Upper lobe of left lung (tissue), 6 donors: ENCODE measurements at regions not wholly inside any gene's neighbourhood (a gene's known extent, or its start where the extent isn't known, plus 50 kb on each side); places are given as distances from the start of the nearest gene placed in this dataset.

ENCODE experiments used
- ATAC-seq, 2 donors: fragments of 200-7000 bp; cut with Tn5 transposase; one replicate each; pipeline ENCODE4 v1.9.1; 2022; ENCODE audit warnings: mild to moderate bottlenecking in 2 of 2, moderate library complexity in 2 of 2; ENCODE audit not compliant: low FRiP score in 2 of 2
- DNase-seq, 2 donors: peaks; one replicate each; pipeline ENCODE4 v3.0.0-alpha.2; 2019 to 2020
- H3K27ac ChIP-seq, 4 donors: fragments of 200-600 bp; sonication (generic); one replicate each; pipeline ENCODE4 v1.5.1; 2016 to 2019
- H3K27me3 ChIP-seq, 4 donors: fragments of 200-600 bp; sonication (generic); one replicate each; pipeline ENCODE4 v1.5.1; 2017 to 2019
- H3K36me3 ChIP-seq, 4 donors: fragments of 200-600 bp; sonication (generic); one replicate each; pipeline ENCODE4 v1.5.1; 2016 to 2019
- H3K4me1 ChIP-seq, 4 donors: fragments of 200-600 bp; sonication (generic); one replicate each; pipeline ENCODE4 v1.5.1; 2018 to 2019
- H3K4me3 ChIP-seq, 4 donors: fragments of 200-600 bp; sonication (generic); one replicate each; pipeline ENCODE4 v1.5.1; 2017 to 2019; ENCODE audit warnings: mild to moderate bottlenecking in 2 of 4, moderate library complexity in 1 of 4
- H3K9me3 ChIP-seq, 4 donors: fragments of 200-600 bp; sonication (generic); one replicate each; pipeline ENCODE4 v1.5.1; 2018 to 2019
- EP300 ChIP-seq, 4 donors: sonication (generic); formaldehyde crosslinking; IDR thresholded peaks; one replicate each; pipeline ENCODE4 v1.5.1; 2017; ENCODE audit warnings: antibody characterized with exemption in 4 of 4, control low read depth in 2 of 4
- POLR2A ChIP-seq, 4 donors: fragments of 450-650 bp; IDR thresholded peaks; one replicate each; pipeline ENCODE4 v1.5.1; 2016 to 2017; ENCODE audit warnings: antibody characterized with exemption in 4 of 4, mild to moderate bottlenecking in 2 of 4
- POLR2AphosphoS5 ChIP-seq, 2 donors: sonication (generic); formaldehyde crosslinking; IDR thresholded peaks; one replicate each; pipeline ENCODE4 v1.5.1; 2017; ENCODE audit warnings: antibody characterized with exemption in 2 of 2
- WGBS, 2 donors: methylation state at CpG; one replicate each; pipeline ENCODE4 v1.1.5; 2017 to 2018; 5-methylcytosine and 5-hydroxymethylcytosine counted together
- TF ChIP-seq, protein P1 (sequence below), 6 experiments: fragments of 450-650 bp in 4 of 6; fragments of 200-600 bp in 2 of 6; sonication (generic) in 2 of 6; IDR thresholded peaks; one replicate each; pipeline ENCODE4 v1.5.1; 2016 to 2019; ENCODE audit warnings: antibody characterized with exemption in 6 of 6
- donor health status: DM: no; HTN: no; CAD: no; lungs with moderate emphysema.
- donor health status: DM: no; HTN: yes; CAD: no; lungs with severe emphysema.

DNA sequence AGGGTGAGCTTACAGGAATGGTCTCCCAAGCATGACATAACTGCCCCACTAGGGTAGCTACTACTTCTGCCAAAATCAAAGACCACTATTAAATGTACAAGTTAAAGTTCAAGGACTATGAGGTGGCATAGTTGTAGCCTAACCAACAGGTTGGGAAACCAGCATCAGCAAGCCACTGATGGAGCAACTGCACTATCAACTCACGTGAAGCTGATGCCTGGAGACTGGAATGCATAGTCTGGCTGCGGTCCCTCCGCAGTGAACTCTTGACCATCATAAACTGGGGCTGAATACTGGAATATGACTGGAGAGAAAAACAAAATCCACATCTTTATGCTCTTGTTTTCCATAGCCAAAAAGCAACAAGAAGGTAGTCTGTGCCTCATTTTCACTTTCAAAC, 541.4 kb downstream of the DNAJB9 start:
- no peak overlapping the region for H3K27ac ChIP-seq
- no peaks in the 10 kb centered on the region for H3K9me3 ChIP-seq
- DNase-seq (no peak), ATAC-seq (no peak)
- no peaks in the 10 kb centered on the region for H3K27me3 ChIP-seq
- H3K36me3 ChIP-seq = no peaks in the 10 kb centered on the region
- H3K4me1 ChIP-seq = no peaks in the 10 kb centered on the region
- WGBS, 2 donors = 94 to 95% methylated on average over 3 of the region's 3 CpGs
- TF ChIP-seq POLR2A (IDR thresholded peaks at IDR 0.05) (no peak), EP300 (IDR thresholded peaks at IDR 0.05) (no peak), POLR2AphosphoS5 (IDR thresholded peaks at IDR 0.05) (no peak)
- TF ChIP-seq, protein P1, sequence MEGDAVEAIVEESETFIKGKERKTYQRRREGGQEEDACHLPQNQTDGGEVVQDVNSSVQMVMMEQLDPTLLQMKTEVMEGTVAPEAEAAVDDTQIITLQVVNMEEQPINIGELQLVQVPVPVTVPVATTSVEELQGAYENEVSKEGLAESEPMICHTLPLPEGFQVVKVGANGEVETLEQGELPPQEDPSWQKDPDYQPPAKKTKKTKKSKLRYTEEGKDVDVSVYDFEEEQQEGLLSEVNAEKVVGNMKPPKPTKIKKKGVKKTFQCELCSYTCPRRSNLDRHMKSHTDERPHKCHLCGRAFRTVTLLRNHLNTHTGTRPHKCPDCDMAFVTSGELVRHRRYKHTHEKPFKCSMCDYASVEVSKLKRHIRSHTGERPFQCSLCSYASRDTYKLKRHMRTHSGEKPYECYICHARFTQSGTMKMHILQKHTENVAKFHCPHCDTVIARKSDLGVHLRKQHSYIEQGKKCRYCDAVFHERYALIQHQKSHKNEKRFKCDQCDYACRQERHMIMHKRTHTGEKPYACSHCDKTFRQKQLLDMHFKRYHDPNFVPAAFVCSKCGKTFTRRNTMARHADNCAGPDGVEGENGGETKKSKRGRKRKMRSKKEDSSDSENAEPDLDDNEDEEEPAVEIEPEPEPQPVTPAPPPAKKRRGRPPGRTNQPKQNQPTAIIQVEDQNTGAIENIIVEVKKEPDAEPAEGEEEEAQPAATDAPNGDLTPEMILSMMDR (IDR thresholded peaks at IDR 0.05) = no peak
- H3K4me3 ChIP-seq = no peak overlapping the region

GRCh38 chr7:109121599-109122300, 552.1 kb downstream of the DNAJB9 start:
- WGBS, 2 donors = 60 to 70% methylated on average over 4 of the region's 4 CpGs
- DNase-seq (no peak), ATAC-seq (no peak)
- Histone ChIP-seq H3K27me3 (no peaks in the 10 kb centered on the region), H3K27ac (no peak overlapping the region), H3K9me3 (no peaks in the 10 kb centered on the region), H3K4me3 (no peak overlapping the region), H3K36me3 (no peaks in the 10 kb centered on the region), H3K4me1 (no peaks in the 10 kb centered on the region)
- TF ChIP-seq EP300 (IDR thresholded peaks at IDR 0.05) (no peak), POLR2AphosphoS5 (IDR thresholded peaks at IDR 0.05) (no peak), POLR2A (IDR thresholded peaks at IDR 0.05) (no peak)

DNA sequence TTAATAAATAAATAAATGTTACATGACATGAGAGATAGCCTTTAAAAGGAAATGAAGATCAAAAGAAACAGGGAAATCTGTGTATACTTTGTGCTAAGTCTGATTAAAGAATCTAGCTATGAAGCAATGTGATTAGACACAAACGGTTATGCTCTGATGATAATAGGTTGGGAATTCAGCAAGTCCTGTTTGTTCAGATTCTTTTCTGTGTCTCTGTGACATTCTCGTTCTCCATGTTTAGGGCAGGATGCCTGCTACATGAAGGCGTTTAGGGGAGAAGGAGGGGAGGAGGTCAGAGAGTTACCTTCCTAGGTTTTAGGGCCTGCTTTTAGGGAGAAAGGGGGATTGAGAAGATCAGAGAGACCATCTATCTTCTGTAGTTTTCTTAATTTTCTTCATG, 555.3 kb downstream of the DNAJB9 start:
- H3K27ac ChIP-seq = no peak overlapping the region
- 53% methylated on average over 3 of the region's 3 CpGs for WGBS, 2 donors
- no peak overlapping the region for H3K4me3 ChIP-seq
- H3K9me3 ChIP-seq = no peaks in the 10 kb centered on the region
- no peaks in the 10 kb centered on the region for H3K4me1 ChIP-seq
- ATAC-seq = no peak
- DNase-seq = no peak
- TF ChIP-seq POLR2A (IDR thresholded peaks at IDR 0.05) = no peak
- no peak for TF ChIP-seq POLR2AphosphoS5 (IDR thresholded peaks at IDR 0.05)
- no peaks in the 10 kb centered on the region for H3K36me3 ChIP-seq
- H3K27me3 ChIP-seq = no peaks in the 10 kb centered on the region

GRCh38 chr7:109126404-109127050, 556.9 kb downstream of the DNAJB9 start:
- no peak overlapping the region for H3K4me3 ChIP-seq
- no peak for DNase-seq
- no peak for ATAC-seq
- WGBS, 2 donors = 53 to 65% methylated on average over 2 of the region's 2 CpGs
- H3K27ac ChIP-seq = no peak overlapping the region
- no peaks in the 10 kb centered on the region for H3K4me1 ChIP-seq
- H3K9me3 ChIP-seq = no peaks in the 10 kb centered on the region
- TF ChIP-seq POLR2A (IDR thresholded peaks at IDR 0.05) (no peak), POLR2AphosphoS5 (IDR thresholded peaks at IDR 0.05) (no peak)
- TF ChIP-seq, protein P1 (IDR thresholded peaks at IDR 0.05) = no peak
- H3K36me3 ChIP-seq = no peaks in the 10 kb centered on the region
- H3K27me3 ChIP-seq = no peaks in the 10 kb centered on the region

- Histone ChIP-seq H3K27me3 (no peaks in the 10 kb centered on the region), H3K4me3 (no peak overlapping the region), H3K27ac (no peak overlapping the region), H3K36me3 (no peaks in the 10 kb centered on the region), H3K4me1 (no peaks in the 10 kb centered on the region), H3K9me3 (no peaks in the 10 kb centered on the region)
- TF ChIP-seq, protein P1 (IDR thresholded peaks at IDR 0.05) = no peak
- TF ChIP-seq POLR2AphosphoS5 (IDR thresholded peaks at IDR 0.05) = no peak
- TF ChIP-seq EP300 (IDR thresholded peaks at IDR 0.05) = no peak
- no peak for TF ChIP-seq POLR2A (IDR thresholded peaks at IDR 0.05)
- ATAC-seq (no peak), DNase-seq (no peak)
- WGBS, 2 donors = 64 to 75% methylated on average over 1 of the region's 1 CpG
Observed at GRCh38 chr7:109127145-109127544, 557.5 kb downstream of the DNAJB9 start.

DNA sequence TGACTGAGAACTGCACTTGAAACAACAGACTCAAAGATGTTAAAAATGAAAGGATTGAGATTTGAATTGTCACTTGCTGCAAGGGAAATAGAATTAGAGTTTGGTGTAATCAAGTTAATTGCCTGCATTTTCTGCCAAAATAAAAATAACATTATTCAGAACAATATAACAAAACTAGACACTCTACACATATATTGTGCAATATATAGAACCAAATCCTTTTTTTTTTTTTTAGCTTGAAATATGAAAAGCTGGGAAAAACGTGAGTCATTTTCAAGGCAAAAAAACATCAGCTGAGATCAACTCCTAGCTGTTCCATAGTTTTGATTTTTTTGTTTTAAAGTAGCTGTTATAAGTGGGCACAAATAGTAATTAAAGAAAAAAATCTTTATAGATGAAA, 561.5 kb downstream of the DNAJB9 start:
- no peaks in the 10 kb centered on the region for H3K4me1 ChIP-seq
- DNase-seq (no peak), ATAC-seq (no peak)
- no peak overlapping the region for H3K27ac ChIP-seq
- no peaks in the 10 kb centered on the region for H3K36me3 ChIP-seq
- no peak overlapping the region for H3K4me3 ChIP-seq
- H3K27me3 ChIP-seq = no peaks in the 10 kb centered on the region
- 45 to 54% methylated on average over 1 of the region's 1 CpG for whole genome bisulfite sequencing, 2 donors
- H3K9me3 ChIP-seq = peaks cover 0 to 9% (median 0%) of the 10 kb centered on the region in 4 donors
- TF ChIP-seq, protein P1 (IDR thresholded peaks at IDR 0.05) = no peak
- TF ChIP-seq POLR2AphosphoS5 (IDR thresholded peaks at IDR 0.05) (no peak), POLR2A (IDR thresholded peaks at IDR 0.05) (no peak), EP300 (IDR thresholded peaks at IDR 0.05) (no peak)
